Esophagus squamous epithelium (tissue), 5 donors: ENCODE measurements at regions not wholly inside any gene's neighbourhood (a gene's known extent, or its start where the extent isn't known, plus 50 kb on each side); places are given as distances from the start of the nearest gene placed in this dataset.

ENCODE experiments used
- DNase-seq: peaks from one replicate; lab custom pipeline; 2025; lab: John Stamatoyannopoulos, UW
- H3K27ac ChIP-seq, 4 donors: fragments of 200-600 bp; sonication (generic); one replicate each; pipeline ENCODE4 v1.5.1; 2016 to 2019; ENCODE audit warnings: mild to moderate bottlenecking in 1 of 4
- H3K27me3 ChIP-seq, 4 donors: fragments of 200-600 bp; sonication (generic); 1 replicate in 3 of 4; 2 replicates in 1 of 4; pipeline versions ENCODE4 v1.5.1 to v1.6.0; 2017 to 2021; ENCODE audit warnings: antibody characterized with exemption in 1 of 4
- H3K36me3 ChIP-seq, 3 donors: fragments of 200-600 bp; sonication (generic); one replicate each; pipeline ENCODE4 v1.5.1; 2016 to 2019
- H3K4me1 ChIP-seq, 3 donors: fragments of 200-600 bp; sonication (generic); one replicate each; pipeline ENCODE4 v1.5.1; 2017 to 2019
- H3K4me3 ChIP-seq, 4 donors: fragments of 200-600 bp; sonication (generic); 1 replicate in 3 of 4; 2 replicates in 1 of 4; pipeline ENCODE4 v1.5.1; 2016 to 2019; ENCODE audit warnings: mild to moderate bottlenecking in 2 of 4, moderate library complexity in 1 of 4
- H3K9me3 ChIP-seq, 3 donors: fragments of 200-600 bp; sonication (generic); one replicate each; pipeline ENCODE4 v1.5.1; 2016 to 2019
- POLR2A ChIP-seq, 4 donors: fragments of 450-650 bp; IDR thresholded peaks; one replicate each; pipeline ENCODE4 v1.6.1; 2017; ENCODE audit warnings: antibody characterized with exemption in 4 of 4, mild to moderate bottlenecking in 4 of 4, moderate library complexity in 3 of 4
- WGBS, 2 donors: methylation state at CpG; one replicate each; pipeline ENCODE4 v1.1.5; 2018; 5-methylcytosine and 5-hydroxymethylcytosine counted together
- intact Hi-C: fragments of 100-400 bp; cut with DNase I; formaldehyde crosslinking; loops from one replicate; pipeline ENCODE4 v1.15.0; 2022
- TF ChIP-seq, protein P1 (sequence below), 6 experiments: fragments of 450-650 bp in 4 of 6; fragments of 200-600 bp in 2 of 6; sonication (generic) in 2 of 6; IDR thresholded peaks; one replicate each; pipeline ENCODE4 v1.5.1; 2016 to 2019; ENCODE audit warnings: antibody characterized with exemption in 6 of 6, mild to moderate bottlenecking in 4 of 6, moderate library complexity in 4 of 6
- donor health status: DM: yes; HTN: yes; CAD: no.

DNA sequence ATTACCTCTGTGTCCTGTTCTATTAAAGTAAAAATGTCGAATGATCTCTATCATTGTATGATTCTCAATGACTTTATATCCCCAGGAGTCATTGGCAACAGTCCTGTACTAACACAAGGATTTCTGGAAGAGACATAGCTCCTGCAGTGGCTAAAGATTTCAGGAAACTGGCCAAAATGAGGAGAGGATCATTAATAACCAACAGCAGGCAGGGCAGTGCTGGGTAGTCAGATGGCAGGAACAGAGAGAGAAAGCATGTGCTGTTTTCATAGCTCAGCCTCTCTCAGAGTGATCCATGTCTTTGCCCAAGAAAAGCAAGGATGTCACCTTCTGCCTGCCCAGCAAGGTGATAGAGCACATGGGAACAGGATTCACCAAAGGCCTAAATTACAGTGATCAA is 604.7 kb upstream of the PLXNA2 start:
- intact Hi-C loops: no loop called here
- no peaks in the 10 kb centered on the region for H3K4me1 ChIP-seq
- H3K27ac ChIP-seq: no peak overlapping the region
- H3K27me3 ChIP-seq: peaks cover 0 to 14% (median 0%) of the 10 kb centered on the region in 4 donors
- DNase-seq: no peak
- H3K9me3 ChIP-seq: no peaks in the 10 kb centered on the region
- no peaks in the 10 kb centered on the region for H3K36me3 ChIP-seq
- no peak for TF ChIP-seq POLR2A (IDR thresholded peaks at IDR 0.05)
- TF ChIP-seq, protein P1, sequence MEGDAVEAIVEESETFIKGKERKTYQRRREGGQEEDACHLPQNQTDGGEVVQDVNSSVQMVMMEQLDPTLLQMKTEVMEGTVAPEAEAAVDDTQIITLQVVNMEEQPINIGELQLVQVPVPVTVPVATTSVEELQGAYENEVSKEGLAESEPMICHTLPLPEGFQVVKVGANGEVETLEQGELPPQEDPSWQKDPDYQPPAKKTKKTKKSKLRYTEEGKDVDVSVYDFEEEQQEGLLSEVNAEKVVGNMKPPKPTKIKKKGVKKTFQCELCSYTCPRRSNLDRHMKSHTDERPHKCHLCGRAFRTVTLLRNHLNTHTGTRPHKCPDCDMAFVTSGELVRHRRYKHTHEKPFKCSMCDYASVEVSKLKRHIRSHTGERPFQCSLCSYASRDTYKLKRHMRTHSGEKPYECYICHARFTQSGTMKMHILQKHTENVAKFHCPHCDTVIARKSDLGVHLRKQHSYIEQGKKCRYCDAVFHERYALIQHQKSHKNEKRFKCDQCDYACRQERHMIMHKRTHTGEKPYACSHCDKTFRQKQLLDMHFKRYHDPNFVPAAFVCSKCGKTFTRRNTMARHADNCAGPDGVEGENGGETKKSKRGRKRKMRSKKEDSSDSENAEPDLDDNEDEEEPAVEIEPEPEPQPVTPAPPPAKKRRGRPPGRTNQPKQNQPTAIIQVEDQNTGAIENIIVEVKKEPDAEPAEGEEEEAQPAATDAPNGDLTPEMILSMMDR (IDR thresholded peaks at IDR 0.05): no peak
- H3K4me3 ChIP-seq: no peak overlapping the region
- 21 to 67% methylated on average over 1 of the region's 1 CpG for WGBS, 2 donors

DNA sequence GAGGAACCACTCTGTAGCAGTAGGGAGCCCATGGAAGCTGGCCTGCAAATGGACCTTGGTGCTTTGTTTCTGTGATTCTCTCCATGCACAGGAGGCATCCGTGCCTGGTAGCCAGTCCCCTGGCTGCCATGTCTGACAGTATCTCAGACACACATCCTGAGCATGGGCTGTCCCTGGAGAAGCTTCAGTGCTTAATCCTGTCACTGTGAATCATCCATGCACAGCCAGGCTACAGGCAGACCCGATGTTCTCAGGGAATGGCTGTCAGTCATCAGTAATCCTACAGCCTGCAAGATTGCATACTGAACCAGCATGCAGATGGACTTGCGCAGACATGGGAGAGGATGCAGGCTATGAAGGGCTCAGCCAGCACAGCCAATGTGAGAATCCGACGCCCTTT is 606.3 kb upstream of the PLXNA2 start:
- no peak overlapping the region for H3K27ac ChIP-seq
- peaks cover 0 to 14% (median 0%) of the 10 kb centered on the region in 4 donors for H3K27me3 ChIP-seq
- TF ChIP-seq POLR2A (IDR thresholded peaks at IDR 0.05): no peak
- TF ChIP-seq, protein P1 (IDR thresholded peaks at IDR 0.05): no peak
- DNase-seq: no peak
- H3K4me3 ChIP-seq: no peak overlapping the region
- H3K36me3 ChIP-seq: no peaks in the 10 kb centered on the region
- WGBS, 2 donors: 50 to 93% methylated on average over 2 to 3 of the region's 5 CpGs
- intact Hi-C loops: no loop called here
- H3K9me3 ChIP-seq: no peaks in the 10 kb centered on the region
- H3K4me1 ChIP-seq: no peaks in the 10 kb centered on the region

DNA sequence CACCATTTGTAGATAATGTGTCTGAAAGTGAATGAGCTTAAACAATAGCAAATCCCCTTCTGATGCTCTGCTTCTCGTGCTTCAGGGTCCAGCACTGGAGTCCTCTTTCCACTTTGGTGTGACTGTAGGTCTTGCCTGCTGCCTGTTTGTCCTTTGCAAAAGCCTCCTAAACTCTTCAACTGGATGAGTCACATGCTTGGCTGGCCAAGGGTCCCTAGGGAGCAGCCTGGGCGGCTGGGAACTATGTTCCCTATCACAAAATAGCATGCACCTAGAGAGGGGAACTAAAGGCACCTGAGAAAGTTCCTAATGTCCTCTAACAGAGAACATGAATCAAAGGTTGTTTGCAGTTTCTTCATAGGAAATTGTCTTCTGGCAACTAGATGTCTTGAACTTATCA is 607.2 kb upstream of the PLXNA2 start:
- intact Hi-C loops: no loop called here
- H3K4me1 ChIP-seq: no peaks in the 10 kb centered on the region
- peaks cover 0 to 14% (median 0%) of the 10 kb centered on the region in 4 donors for H3K27me3 ChIP-seq
- DNase-seq: no peak
- 71 to 79% methylated on average over 2 of the region's 2 CpGs for WGBS, 2 donors
- H3K36me3 ChIP-seq: no peaks in the 10 kb centered on the region
- TF ChIP-seq, protein P1 (IDR thresholded peaks at IDR 0.05): no peak
- no peak for TF ChIP-seq POLR2A (IDR thresholded peaks at IDR 0.05)
- H3K4me3 ChIP-seq: no peak overlapping the region
- no peaks in the 10 kb centered on the region for H3K9me3 ChIP-seq
- no peak overlapping the region for H3K27ac ChIP-seq

DNA sequence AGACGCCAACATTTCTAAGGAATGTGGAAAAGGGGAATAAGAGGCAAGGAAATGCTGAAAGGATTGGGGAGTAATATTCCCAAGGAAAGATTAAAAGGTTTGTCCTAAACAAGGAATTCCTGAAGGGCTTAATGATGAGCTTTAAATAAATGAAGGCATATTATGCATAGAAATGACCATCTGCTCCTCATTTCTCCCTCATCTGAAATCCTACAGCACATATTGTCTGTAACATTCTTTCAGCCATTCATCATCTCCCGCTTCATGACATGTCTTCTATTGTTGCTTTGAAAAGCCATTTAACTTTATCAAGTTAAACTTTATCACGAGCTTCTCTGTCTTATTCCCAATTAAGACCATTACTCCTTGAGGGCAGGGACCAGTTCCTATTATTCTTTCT is 608.7 kb upstream of the PLXNA2 start:
- Histone ChIP-seq H3K4me1 (no peaks in the 10 kb centered on the region), H3K36me3 (no peaks in the 10 kb centered on the region), H3K4me3 (no peak overlapping the region), H3K27me3 (peaks cover 0 to 14% (median 0%) of the 10 kb centered on the region in 4 donors), H3K27ac (no peak overlapping the region), H3K9me3 (no peaks in the 10 kb centered on the region)
- 75 to 84% methylated on average over 3 of the region's 3 CpGs for WGBS, 2 donors
- intact Hi-C loops: no loop called here
- DNase-seq: no peak
- TF ChIP-seq, protein P1 (IDR thresholded peaks at IDR 0.05): no peak
- TF ChIP-seq POLR2A (IDR thresholded peaks at IDR 0.05): no peak

DNA sequence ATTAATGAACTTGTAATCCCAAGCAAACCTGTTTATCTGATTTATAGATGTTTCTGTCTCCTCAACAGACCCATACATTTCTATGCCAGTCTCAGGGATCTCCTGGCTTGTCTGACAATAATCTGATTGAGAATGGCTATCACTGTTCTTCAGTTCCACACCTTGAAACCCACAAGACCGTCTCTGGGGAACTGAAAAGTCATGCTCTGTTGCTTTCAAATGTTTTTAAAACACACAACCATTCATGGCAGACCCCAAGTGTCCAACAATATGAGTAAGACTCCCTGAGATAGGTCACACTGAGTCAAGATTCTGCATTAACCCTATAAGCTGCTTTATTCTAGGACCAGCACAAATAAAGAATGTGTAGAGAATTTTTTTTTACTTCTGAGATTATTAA is 611.2 kb upstream of the PLXNA2 start:
- no peaks in the 10 kb centered on the region for H3K9me3 ChIP-seq
- no peaks in the 10 kb centered on the region for H3K4me1 ChIP-seq
- TF ChIP-seq, protein P1 (IDR thresholded peaks at IDR 0.05): no peak
- no peak for TF ChIP-seq POLR2A (IDR thresholded peaks at IDR 0.05)
- no peak overlapping the region for H3K4me3 ChIP-seq
- intact Hi-C loops: no loop called here
- WGBS, 2 donors: 38 to 44% methylated on average over 1 of the region's 1 CpG
- H3K27ac ChIP-seq: no peak overlapping the region
- H3K27me3 ChIP-seq: peaks cover 0 to 11% (median 0%) of the 10 kb centered on the region in 4 donors
- DNase-seq: no peak
- no peaks in the 10 kb centered on the region for H3K36me3 ChIP-seq
